IPS DF 4.7 (cell line): ENCODE measurements at regions not wholly inside any gene's neighbourhood (a gene's known extent, or its start where the extent isn't known, plus 50 kb on each side); places are given as distances from the start of the nearest gene placed in this dataset.
"Not testable (repeated sequence)": the region's sequence is repeated elsewhere in the genome, so short reads cannot be mapped to it uniquely, and the experiment has no call there.

Source experiments
- DNase-seq: peaks from one replicate; pipeline ENCODE4 v3.0.0-alpha.2; 2013; ENCODE audit warnings: low spot score; ENCODE audit errors: extremely low read depth

DNA sequence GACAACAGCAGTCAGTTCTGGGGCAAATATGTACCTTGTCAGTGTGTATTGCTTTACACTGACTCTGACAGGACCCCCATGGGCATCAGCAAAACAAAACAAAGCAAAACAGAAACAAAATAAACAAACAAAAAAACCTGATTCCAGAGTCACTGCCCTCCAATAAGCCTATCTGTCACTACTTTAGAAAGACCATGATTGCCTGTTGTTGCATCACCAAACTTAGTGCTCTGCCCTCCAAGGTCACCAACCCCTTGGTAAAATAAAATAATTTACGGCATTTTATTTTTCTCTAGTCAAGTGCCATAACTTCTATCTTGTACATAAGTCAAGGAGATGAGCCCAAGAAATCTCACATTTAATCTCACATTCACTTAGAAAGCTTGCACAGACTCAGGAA is 120.9 kb upstream of the ADAMTS3 start:
- no peak for DNase-seq

- DNase-seq: not testable (repeated sequence)
Observed at GRCh38 chr4:72686390-72686789, 117.4 kb upstream of the ADAMTS3 start.

- no peak for DNase-seq
Observed at GRCh38 chr4:72679666-72680065, 110.6 kb upstream of the ADAMTS3 start.

DNA sequence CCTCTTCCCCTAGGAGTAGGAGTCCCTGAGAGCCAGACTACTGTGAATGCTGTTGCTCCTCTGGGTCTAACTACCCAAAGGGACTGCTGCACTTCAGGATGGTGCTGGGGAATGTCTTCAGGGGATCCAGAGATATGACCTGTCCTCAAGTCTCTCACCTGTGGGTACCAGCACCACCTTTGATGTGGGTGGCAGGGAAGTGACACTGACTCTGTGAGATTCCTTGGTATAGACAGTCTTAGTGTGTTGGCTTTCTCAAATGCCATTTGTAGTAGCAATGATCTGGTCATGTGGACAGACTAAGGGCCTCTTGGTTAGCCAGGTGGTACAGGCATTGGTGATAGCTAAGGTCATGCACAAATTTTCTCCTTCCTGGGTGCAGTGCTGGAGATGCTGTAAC is 108.9 kb upstream of the ADAMTS3 start:
- no peak for DNase-seq

- no peak for DNase-seq
Observed at GRCh38 chr4:72677265-72677664, 108.2 kb upstream of the ADAMTS3 start.

DNA sequence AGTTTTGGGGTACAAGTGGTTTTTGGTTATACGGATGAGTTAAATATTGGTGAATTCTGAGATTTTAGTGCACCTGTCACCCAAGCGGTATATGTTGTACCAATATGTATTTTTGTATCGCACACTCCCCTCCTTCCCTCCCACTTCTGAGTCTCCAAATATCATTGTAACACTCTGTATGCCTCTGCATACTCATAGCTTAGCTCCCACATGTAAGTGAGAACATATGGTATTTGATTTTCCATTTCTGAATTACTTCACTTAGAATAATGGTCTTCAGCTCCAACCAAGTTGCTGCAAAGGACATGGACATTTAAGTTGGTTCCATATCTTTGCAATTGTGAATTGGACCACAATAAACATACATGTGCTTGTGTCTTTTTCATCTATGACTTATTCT is 103.0 kb upstream of the ADAMTS3 start:
- no peak for DNase-seq

GRCh38 chr4:72670521-72670920 is 101.5 kb upstream of the ADAMTS3 start:
- no peak for DNase-seq

- peak; percentile 30 for DNase-seq
Observed at GRCh38 chr4:72666910-72667309, 97.9 kb upstream of the ADAMTS3 start.

GRCh38 chr4:72665171-72665968 is 96.3 kb upstream of the ADAMTS3 start:
- DNase-seq: no peak

DNA sequence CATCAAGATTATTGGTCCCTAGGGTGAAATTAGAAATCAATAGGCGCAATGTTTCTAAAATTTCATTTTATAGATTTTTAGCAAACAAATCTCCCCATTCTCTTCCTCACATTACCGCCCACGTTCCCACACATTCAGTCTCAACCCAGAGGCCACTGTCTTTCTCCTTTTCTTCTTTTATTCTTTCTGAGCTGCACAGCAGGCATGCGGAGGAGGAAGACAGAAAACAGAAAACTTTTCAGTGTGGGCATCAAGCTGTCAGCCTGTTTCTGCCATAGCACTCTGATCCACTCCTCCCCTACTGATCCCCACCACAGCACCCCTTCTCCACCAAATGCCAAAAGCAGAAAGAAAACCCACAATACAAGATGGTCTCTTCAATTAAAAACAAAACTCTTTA is 94.8 kb upstream of the ADAMTS3 start:
- no peak for DNase-seq

DNA sequence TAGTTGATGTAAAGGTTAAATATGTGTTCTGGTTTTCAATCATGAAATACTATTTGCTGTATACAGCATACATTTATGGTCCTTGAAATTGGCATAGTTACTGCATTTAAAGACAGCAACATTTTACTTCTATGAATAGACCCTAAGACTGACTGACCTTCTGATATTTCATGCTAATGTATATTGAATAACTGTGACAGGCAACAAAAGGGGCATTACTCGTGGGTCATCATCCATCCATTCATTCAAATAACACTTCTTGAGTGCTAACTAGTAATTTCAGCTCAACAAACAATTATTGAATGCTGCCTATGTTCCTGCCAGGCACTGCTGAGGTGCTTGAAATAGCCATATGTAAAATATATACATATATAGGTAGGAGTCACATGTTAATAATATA is 92.8 kb upstream of the ADAMTS3 start:
- DNase-seq: no peak

DNA sequence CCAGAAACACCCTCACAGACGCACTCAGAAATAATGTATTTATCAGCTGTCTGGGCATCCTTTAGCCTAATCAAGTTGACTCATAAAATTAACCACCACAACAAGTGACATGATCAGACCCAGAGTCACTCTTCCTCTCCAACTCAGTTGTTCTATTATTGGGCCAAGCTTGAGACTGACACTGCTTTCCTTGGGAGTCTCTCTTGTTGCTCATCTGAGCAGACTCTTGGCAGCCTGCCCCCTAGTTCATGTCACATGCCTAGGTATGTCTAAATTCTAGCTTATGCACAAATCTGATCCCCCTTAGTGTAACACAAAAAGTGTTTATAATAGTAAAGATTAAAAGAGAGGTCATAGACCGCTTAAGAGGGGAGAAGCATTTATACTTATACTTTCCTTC is 72.6 kb upstream of the ADAMTS3 start:
- DNase-seq: no peak

DNA sequence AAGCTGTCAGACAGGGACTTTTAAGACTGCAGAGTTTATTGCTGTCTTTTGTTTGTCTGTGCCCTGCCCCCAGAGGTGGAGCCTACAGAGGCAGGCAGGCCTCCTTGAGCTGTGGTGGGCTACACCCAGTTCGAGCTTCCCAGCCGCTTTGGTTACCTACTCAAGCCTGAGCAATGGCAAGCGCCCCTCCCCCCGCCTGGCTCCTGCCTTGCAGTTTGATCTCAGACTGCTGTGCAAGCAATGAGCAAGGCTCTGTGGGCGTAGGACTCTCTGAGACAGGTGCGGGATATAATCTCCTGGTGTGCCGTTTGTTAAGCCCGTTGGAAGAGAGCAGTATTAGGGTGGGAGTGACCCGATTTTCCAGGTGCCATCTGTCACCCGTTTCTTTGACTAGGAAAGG is 67.8 kb upstream of the ADAMTS3 start:
- DNase-seq: not testable (repeated sequence)

GRCh38 chr4:72635931-72636330 is 66.9 kb upstream of the ADAMTS3 start:
- not testable (repeated sequence) for DNase-seq

DNA sequence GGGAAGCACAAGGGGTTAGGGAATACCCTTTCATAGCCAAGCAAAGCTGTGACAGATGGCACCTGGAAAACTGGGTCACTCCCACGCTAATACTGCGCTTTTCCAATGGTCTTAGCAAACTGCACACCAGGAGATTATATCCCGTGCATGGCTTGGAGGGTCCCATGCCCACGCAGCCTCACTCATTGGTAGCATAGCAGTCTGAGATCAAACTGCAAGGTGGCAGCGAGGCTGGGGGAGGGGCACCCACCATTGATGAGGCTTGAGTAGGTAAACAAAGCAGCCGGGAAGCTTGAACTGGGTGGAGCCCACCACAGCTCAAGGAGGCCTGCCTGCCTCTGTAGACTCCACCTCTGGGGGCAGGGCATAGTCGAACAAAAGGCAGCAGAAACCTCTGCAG is 63.2 kb upstream of the ADAMTS3 start:
- not testable (repeated sequence) for DNase-seq

DNA sequence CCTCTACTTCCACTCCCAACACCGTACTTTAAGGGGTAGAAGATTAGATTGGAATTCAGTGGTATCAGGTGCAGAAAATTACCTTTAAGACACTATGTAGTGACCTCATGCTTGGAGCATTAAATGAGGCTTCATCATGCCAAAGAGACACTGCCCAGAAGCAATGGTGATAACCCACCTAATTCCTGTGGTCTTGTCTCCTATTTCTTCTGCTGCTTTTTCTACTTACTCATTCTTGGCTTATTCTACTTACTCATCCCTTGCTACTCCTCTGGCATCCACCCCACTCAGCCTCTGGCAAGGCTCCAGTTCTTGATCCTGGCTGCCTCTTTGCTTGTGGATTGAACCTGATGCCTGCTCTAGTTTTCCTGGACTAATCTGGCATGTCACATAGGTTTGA is 62.3 kb upstream of the ADAMTS3 start:
- no peak for DNase-seq

GRCh38 chr4:72629540-72629939 is 60.5 kb upstream of the ADAMTS3 start:
- DNase-seq: no peak

- no peak for DNase-seq
Observed at GRCh38 chr4:72627723-72628122, 58.7 kb upstream of the ADAMTS3 start.
